Neural progenitor cell (in vitro differentiated cells): ENCODE measurements at regions not wholly inside any gene's neighbourhood (a gene's known extent, or its start where the extent isn't known, plus 50 kb on each side); places are given as distances from the start of the nearest gene placed in this dataset.

Experiments used
- DNase-seq: peaks from one replicate; pipeline ENCODE4 v3.0.0-alpha.2; 2016; ENCODE audit warnings: low spot score
- H2AFZ ChIP-seq: fragments of 200-600 bp; sonication (generic); replicated peaks from 2 replicates; pipeline ENCODE4 v1.6.1; 2016; ENCODE audit warnings: antibody characterized with exemption
- H3F3A ChIP-seq: fragments of 200-600 bp; sonication (generic); 2 replicates; pipeline ENCODE4 v1.6.1; 2016; ENCODE audit warnings: antibody characterized with exemption, low read depth
- H3K27ac ChIP-seq: fragments of 200-600 bp; sonication (generic); 2 replicates; pipeline ENCODE4 v1.5.1; 2016; ENCODE audit warnings: mild to moderate bottlenecking
- H3K27me3 ChIP-seq: fragments of 200-600 bp; sonication (generic); 2 replicates; pipeline ENCODE4 v1.6.1; 2016; ENCODE audit warnings: mild to moderate bottlenecking, moderate library complexity
- H3K36me3 ChIP-seq: fragments of 200-600 bp; sonication (generic); 2 replicates; pipeline ENCODE4 v1.5.1; 2016
- H3K4me1 ChIP-seq: fragments of 200-600 bp; sonication (generic); 2 replicates; pipeline ENCODE4 v1.6.1; 2016; ENCODE audit warnings: mixed run types
- H3K4me2 ChIP-seq: fragments of 200-600 bp; sonication (generic); 2 replicates; pipeline ENCODE4 v1.6.1; 2016
- H3K4me3 ChIP-seq: fragments of 200-600 bp; sonication (generic); 2 replicates; pipeline ENCODE4 v1.5.1; 2016
- H3K79me2 ChIP-seq: fragments of 200-600 bp; sonication (generic); 2 replicates; pipeline ENCODE4 v1.6.1; 2016; ENCODE audit warnings: low read depth
- H3K9ac ChIP-seq: fragments of 200-600 bp; sonication (generic); 2 replicates; pipeline ENCODE4 v1.6.1; 2016
- H3K9me3 ChIP-seq: fragments of 200-600 bp; sonication (generic); 2 replicates; pipeline ENCODE4 v1.5.1; 2016; ENCODE audit warnings: low read depth
- H4K20me1 ChIP-seq: fragments of 200-600 bp; sonication (generic); 2 replicates; pipeline ENCODE4 v1.6.1; 2016; ENCODE audit warnings: low read depth
- H3K27ac Mint-ChIP-seq: 3 replicates; pipeline ENCODE4 v1.8.0; 2021; ENCODE audit warnings: mixed read lengths
- H3K27me3 Mint-ChIP-seq: 2 replicates; pipeline ENCODE4 v1.8.0; 2022; ENCODE audit warnings: low read depth, mild to moderate bottlenecking, inconsistent platforms, moderate library complexity, mixed read lengths; ENCODE audit not compliant: insufficient read depth
- H3K36me3 Mint-ChIP-seq: 3 replicates; pipeline ENCODE4 v1.8.0; 2021; ENCODE audit warnings: mixed read lengths
- H3K4me1 Mint-ChIP-seq: 3 replicates; pipeline ENCODE4 v1.8.0; 2021; ENCODE audit warnings: mixed read lengths
- H3K4me3 Mint-ChIP-seq: 3 replicates; pipeline ENCODE4 v1.8.0; 2021; ENCODE audit warnings: mild to moderate bottlenecking, moderate library complexity, mixed read lengths
- H3K9me3 Mint-ChIP-seq: 3 replicates; pipeline ENCODE4 v1.8.0; 2020; ENCODE audit warnings: mixed read lengths
- EZH2 ChIP-seq: fragments of 200-600 bp; sonication (generic); IDR thresholded peaks from 2 replicates; pipeline ENCODE4 v1.6.1; 2017; ENCODE audit warnings: antibody characterized with exemption, mild to moderate bottlenecking, moderate library complexity
- EZH2phosphoT487 ChIP-seq: fragments of 200-600 bp; sonication (generic); IDR thresholded peaks from 2 replicates; pipeline ENCODE4 v1.6.1; 2017; ENCODE audit warnings: antibody characterized with exemption
- TF ChIP-seq, protein P1 (sequence below): fragments of 200-600 bp; sonication (generic); IDR thresholded peaks from 2 replicates; pipeline ENCODE4 v1.5.1; 2017; ENCODE audit warnings: antibody characterized with exemption, mild to moderate bottlenecking

DNA sequence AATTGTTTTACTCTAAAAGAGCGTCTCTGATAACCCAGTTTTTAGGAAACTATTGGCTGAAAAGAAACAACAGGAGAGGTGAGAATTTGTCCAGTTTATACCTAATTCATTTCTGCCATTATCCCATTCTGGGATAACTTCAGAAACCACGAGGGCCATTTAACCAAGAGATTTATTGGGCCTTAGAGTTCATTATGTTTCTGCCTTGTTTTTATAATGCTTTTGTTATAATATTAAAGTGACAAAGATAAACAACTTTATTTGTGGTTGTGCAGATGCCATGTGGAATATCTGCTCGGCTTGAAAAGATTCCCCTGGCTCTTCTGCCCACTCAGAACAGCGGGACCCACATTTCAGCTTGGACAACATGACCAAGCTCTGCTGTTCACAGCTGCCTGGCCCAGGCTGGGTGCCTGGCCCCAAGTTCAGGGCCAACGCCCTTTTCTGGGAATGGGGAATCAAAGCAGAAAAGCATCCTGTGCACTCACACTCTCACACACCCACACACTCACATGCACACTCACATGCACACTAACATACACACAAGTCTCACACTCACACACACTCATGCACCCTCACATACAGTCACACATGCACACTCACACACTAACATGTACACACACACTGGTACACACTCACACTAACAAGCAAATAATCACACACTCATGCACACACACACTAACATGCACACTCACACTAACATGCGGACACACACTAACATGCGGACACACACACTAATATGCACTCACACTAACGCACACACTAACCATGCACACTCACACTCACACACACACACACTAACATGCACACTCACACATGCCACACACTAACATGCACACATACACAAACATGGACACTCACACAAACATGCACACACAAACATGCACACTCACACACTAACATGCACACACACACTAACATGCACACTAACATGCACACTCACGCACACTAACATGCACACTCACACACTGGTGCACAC, 86.7 kb upstream of the NEDD9 start:
- Mint-ChIP-seq H3K36me3 (no peaks in the 10 kb centered on the region), H3K4me1 (peaks cover 17% of the 10 kb centered on the region), H3K4me3 (peak overlapping the region; percentile 18), H3K9me3 (no peaks in the 10 kb centered on the region), H3K27ac (peak overlapping the region; percentile 3), H3K27me3 (peaks cover 7% of the 10 kb centered on the region)
- Histone ChIP-seq H4K20me1 (no peaks in the 10 kb centered on the region), H3K9me3 (no peaks in the 10 kb centered on the region), H3K9ac (no peak overlapping the region), H2AFZ (no peak overlapping the region), H3K4me1 (no peaks in the 10 kb centered on the region), H3K4me2 (no peak overlapping the region), H3K79me2 (no peaks in the 10 kb centered on the region), H3K4me3 (no peak overlapping the region), H3K27ac (no peak overlapping the region), H3K27me3 (no peaks in the 10 kb centered on the region), H3K36me3 (no peaks in the 10 kb centered on the region), H3F3A (no peaks in the 10 kb centered on the region)
- no peak for DNase-seq
- TF ChIP-seq EZH2phosphoT487, result no peak
- TF ChIP-seq, protein P1, sequence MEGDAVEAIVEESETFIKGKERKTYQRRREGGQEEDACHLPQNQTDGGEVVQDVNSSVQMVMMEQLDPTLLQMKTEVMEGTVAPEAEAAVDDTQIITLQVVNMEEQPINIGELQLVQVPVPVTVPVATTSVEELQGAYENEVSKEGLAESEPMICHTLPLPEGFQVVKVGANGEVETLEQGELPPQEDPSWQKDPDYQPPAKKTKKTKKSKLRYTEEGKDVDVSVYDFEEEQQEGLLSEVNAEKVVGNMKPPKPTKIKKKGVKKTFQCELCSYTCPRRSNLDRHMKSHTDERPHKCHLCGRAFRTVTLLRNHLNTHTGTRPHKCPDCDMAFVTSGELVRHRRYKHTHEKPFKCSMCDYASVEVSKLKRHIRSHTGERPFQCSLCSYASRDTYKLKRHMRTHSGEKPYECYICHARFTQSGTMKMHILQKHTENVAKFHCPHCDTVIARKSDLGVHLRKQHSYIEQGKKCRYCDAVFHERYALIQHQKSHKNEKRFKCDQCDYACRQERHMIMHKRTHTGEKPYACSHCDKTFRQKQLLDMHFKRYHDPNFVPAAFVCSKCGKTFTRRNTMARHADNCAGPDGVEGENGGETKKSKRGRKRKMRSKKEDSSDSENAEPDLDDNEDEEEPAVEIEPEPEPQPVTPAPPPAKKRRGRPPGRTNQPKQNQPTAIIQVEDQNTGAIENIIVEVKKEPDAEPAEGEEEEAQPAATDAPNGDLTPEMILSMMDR, result no peak
- no peak for TF ChIP-seq EZH2

DNA sequence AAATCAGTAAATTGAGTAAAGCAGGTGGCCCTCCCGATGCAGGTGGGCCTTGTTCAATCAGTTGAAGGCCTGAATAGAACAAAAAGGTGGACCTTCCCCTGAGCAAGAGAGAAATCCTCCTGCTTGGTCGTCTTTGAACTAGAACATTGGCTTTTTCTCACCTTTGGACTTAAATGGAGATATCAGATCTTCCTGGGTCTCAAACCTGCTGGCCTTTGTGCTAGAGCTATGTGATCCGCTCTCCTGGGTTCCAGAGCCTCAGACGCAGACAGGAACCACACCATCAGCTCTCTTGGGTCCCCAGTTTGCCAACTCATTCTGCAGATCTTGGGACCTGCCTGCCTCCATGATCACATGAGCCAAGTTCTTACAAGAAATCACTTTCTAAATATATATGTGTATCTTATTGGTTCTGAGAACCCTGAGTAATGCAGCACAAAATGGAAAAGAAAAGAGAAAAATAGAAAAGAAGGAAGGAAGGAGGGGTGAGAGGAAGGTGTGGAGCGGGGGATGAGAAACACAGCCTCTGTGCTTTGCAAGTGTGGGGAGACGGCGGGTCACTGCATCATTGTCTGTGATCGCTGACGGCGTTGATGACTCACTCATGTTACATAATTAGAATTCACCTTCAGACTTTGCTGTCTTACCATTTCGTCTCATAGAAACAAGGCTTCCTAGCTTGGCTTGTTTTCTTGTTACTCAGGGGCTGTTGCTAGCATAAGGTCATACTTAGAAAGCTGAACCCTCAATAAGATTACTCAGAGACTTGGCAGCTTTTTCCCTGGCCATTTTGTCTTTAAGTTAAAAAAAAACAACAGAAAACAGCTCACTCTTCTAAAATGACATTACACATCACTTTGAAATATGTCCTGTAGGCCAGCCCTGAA, 85.7 kb upstream of the NEDD9 start:
- Histone ChIP-seq H3K27me3 (no peaks in the 10 kb centered on the region), H3K36me3 (no peaks in the 10 kb centered on the region), H3K27ac (no peak overlapping the region), H3K4me2 (no peak overlapping the region), H3F3A (no peaks in the 10 kb centered on the region), H3K4me1 (no peaks in the 10 kb centered on the region), H3K4me3 (no peak overlapping the region), H3K9ac (no peak overlapping the region), H2AFZ (no peak overlapping the region), H3K9me3 (no peaks in the 10 kb centered on the region), H4K20me1 (no peaks in the 10 kb centered on the region), H3K79me2 (no peaks in the 10 kb centered on the region)
- H3K9me3 Mint-ChIP-seq, result no peaks in the 10 kb centered on the region
- peak overlapping the region; percentile 2 for H3K27ac Mint-ChIP-seq
- H3K4me1 Mint-ChIP-seq, result peaks cover 17% of the 10 kb centered on the region
- TF ChIP-seq EZH2 (no peak), EZH2phosphoT487 (no peak)
- TF ChIP-seq, protein P1, result no peak
- H3K36me3 Mint-ChIP-seq, result no peaks in the 10 kb centered on the region
- peaks cover 7% of the 10 kb centered on the region for H3K27me3 Mint-ChIP-seq
- DNase-seq, result no peak
- no peak overlapping the region for H3K4me3 Mint-ChIP-seq

DNA sequence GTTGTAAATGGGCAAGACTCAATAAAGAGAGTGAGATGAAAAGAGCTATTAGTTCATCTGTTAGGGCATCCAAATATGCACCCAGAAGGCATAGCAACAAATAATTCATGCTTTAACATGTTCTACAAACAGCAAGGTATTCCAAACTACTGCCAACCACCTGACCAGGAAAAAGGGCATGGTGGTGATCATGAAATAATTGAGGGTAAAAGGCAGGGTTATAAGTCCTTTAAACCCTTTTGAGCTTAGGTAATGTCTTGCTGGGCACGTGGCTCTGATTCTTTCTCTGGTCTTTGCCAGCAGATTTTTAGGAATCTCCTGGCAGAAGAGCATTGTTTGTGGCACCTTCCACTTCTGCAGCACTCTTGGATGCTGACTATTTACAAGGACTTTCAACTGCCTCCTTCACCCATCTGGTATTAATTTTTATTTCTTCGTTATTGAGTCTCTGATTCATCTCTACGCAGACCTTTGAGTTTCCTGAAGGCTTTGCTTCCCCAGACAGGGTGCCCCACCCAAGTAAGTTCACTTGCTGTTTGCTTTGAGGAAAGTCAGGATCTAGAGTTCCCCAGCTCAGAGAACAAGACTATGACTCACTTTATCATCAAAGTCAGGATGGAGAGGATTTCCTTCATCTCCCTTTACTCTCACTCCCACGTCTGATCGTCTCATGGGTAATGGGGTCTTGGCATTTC, 83.4 kb upstream of the NEDD9 start:
- no peak overlapping the region for H3K4me3 Mint-ChIP-seq
- H3K27me3 Mint-ChIP-seq, result peaks cover 10% of the 10 kb centered on the region
- Histone ChIP-seq H4K20me1 (no peaks in the 10 kb centered on the region), H3K4me1 (no peaks in the 10 kb centered on the region), H3K27ac (no peak overlapping the region), H3K79me2 (no peaks in the 10 kb centered on the region), H3K4me3 (no peak overlapping the region), H3K36me3 (no peaks in the 10 kb centered on the region), H3K27me3 (no peaks in the 10 kb centered on the region), H3K9ac (no peak overlapping the region), H2AFZ (no peak overlapping the region), H3F3A (no peaks in the 10 kb centered on the region), H3K9me3 (no peaks in the 10 kb centered on the region), H3K4me2 (no peak overlapping the region)
- no peaks in the 10 kb centered on the region for H3K36me3 Mint-ChIP-seq
- no peak for DNase-seq
- no peaks in the 10 kb centered on the region for H3K9me3 Mint-ChIP-seq
- TF ChIP-seq, protein P1, result no peak
- TF ChIP-seq EZH2phosphoT487, result no peak
- TF ChIP-seq EZH2, result no peak
- no peak overlapping the region for H3K27ac Mint-ChIP-seq
- peaks cover 17% of the 10 kb centered on the region for H3K4me1 Mint-ChIP-seq
